Thoracic aorta (tissue), 2 donors: ENCODE measurements at regions not wholly inside any gene's neighbourhood (a gene's known extent, or its start where the extent isn't known, plus 50 kb on each side); places are given as distances from the start of the nearest gene placed in this dataset.

Experiments
- ATAC-seq: fragments of 150-250 bp; one replicate; pipeline ENCODE4 v1.8.0; 2017; ENCODE audit warnings: low read depth; ENCODE audit not compliant: insufficient number of reproducible peaks, low FRiP score
- DNase-seq: peaks from one replicate; pipeline ENCODE4 v3.0.0-alpha.2; 2020; ENCODE audit warnings: low spot score
- H3K27ac ChIP-seq, 2 donors: fragments of 200-600 bp; sonication (generic); 1 replicate in 1 of 2; 2 replicates in 1 of 2; pipeline ENCODE4 v1.5.1; 2016; ENCODE audit warnings: mild to moderate bottlenecking in 2 of 2, moderate library complexity in 2 of 2
- H3K27me3 ChIP-seq: fragments of 200-600 bp; sonication (generic); replicated peaks from 2 replicates; pipeline ENCODE4 v1.6.0; 2016; ENCODE audit warnings: mild to moderate bottlenecking; ENCODE audit not compliant: insufficient read depth
- H3K36me3 ChIP-seq: fragments of 200-600 bp; sonication (generic); one replicate; pipeline ENCODE4 v1.5.1; 2016
- H3K4me1 ChIP-seq, 2 donors: fragments of 200-600 bp; sonication (generic); 1 replicate in 1 of 2; 2 replicates in 1 of 2; pipeline versions ENCODE4 v1.5.1 to v1.6.0; 2016; ENCODE audit warnings: low read depth in 2 of 2, mild to moderate bottlenecking in 1 of 2; ENCODE audit not compliant: control insufficient read depth in 1 of 2
- H3K4me3 ChIP-seq: fragments of 200-600 bp; sonication (generic); 2 replicates; pipeline ENCODE4 v1.5.1; 2016; ENCODE audit warnings: mild to moderate bottlenecking
- H3K9me3 ChIP-seq: fragments of 200-600 bp; sonication (generic); 2 replicates; pipeline ENCODE4 v1.5.1; 2016
- TF ChIP-seq, protein P1 (sequence below): fragments of 200-600 bp; sonication (generic); IDR thresholded peaks from one replicate; pipeline ENCODE4 v1.5.1; 2019; ENCODE audit warnings: antibody characterized with exemption

DNA sequence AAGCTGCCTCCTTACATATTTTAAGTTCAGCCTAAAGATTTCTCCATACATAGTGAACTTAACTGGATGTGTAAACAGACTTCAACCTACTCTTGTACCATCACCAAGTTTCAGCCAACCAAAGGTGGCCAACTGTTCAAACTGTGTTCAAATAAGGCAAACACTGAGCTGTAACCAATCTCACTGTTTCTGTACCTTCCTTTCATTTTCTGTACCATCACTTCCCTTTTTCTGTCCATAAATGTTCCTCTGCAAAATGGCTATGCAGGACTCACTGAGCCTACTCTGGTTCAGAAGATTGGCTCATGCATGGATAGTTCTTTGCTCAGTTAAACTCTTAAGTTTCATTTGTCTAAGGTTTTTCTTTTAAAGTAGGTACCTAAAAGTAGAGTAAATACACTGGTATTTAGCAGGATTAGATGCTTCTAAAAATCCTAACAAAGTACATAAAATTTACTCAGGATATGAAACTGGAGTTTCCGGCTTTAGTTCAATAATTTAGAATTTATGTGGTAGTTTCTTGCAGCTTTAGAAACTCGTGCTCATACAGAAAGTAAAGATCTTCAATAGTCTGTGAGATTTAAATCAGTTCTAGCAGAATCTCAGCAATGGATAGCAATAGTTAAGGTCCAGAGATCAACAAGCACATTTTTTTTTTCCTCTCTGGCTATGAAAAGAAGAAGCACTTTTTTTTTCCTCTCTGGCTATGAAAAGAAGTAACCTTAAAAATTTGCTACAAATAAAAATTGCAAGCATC, 282.0 kb upstream of the PPFIA2 start:
- TF ChIP-seq, protein P1, sequence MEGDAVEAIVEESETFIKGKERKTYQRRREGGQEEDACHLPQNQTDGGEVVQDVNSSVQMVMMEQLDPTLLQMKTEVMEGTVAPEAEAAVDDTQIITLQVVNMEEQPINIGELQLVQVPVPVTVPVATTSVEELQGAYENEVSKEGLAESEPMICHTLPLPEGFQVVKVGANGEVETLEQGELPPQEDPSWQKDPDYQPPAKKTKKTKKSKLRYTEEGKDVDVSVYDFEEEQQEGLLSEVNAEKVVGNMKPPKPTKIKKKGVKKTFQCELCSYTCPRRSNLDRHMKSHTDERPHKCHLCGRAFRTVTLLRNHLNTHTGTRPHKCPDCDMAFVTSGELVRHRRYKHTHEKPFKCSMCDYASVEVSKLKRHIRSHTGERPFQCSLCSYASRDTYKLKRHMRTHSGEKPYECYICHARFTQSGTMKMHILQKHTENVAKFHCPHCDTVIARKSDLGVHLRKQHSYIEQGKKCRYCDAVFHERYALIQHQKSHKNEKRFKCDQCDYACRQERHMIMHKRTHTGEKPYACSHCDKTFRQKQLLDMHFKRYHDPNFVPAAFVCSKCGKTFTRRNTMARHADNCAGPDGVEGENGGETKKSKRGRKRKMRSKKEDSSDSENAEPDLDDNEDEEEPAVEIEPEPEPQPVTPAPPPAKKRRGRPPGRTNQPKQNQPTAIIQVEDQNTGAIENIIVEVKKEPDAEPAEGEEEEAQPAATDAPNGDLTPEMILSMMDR, result no peak
- no peaks in the 10 kb centered on the region for H3K36me3 ChIP-seq
- no peak overlapping the region for H3K27ac ChIP-seq
- no peaks in the 10 kb centered on the region for H3K9me3 ChIP-seq
- H3K4me1 ChIP-seq, result no peaks in the 10 kb centered on the region
- H3K27me3 ChIP-seq, result no peaks in the 10 kb centered on the region
- H3K4me3 ChIP-seq, result no peak overlapping the region
- DNase-seq (no peak), ATAC-seq (no peak)

DNA sequence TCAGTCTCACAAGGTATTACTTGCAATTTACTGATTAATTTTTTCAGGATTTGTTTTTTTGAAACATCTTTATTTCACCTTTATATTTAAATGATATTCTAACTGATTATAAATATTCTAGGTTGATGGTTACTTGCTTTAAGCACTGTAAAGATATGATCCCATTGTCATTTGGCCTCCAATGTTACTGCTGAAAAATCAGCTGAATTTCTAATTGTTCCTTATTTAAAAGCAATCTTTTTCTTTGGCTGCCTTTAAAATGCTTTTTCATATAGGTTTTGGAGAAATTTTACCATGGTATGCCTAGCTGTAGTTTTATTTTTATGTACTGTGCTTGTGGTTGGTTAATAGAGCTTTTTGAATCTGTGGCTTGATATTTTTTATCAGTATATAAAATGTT, 275.6 kb upstream of the PPFIA2 start:
- no peak for DNase-seq
- Histone ChIP-seq H3K4me3 (no peak overlapping the region), H3K9me3 (no peaks in the 10 kb centered on the region), H3K36me3 (no peaks in the 10 kb centered on the region), H3K27me3 (no peaks in the 10 kb centered on the region), H3K4me1 (no peaks in the 10 kb centered on the region), H3K27ac (no peak overlapping the region)
- TF ChIP-seq, protein P1, result no peak
- no peak for ATAC-seq

DNA sequence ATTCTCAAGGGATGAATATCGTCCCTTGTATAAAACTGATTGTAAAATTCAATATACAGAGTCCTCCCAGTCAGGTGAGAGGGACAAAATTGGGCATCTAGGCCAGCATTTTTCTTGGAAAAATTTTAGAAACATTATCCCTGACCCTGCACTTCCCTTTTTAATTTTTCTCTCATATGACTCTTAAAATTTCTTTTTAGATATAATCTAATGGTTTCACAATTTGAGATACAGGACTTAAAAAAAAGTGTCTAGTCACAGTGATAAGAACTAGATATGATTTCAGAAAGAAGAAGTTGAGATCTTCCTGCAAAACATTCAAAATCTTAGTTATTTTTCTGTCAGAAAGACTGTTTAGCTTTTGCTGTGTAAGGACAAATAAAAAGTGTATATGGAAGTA, 270.8 kb upstream of the PPFIA2 start:
- TF ChIP-seq, protein P1, result no peak
- no peaks in the 10 kb centered on the region for H3K4me1 ChIP-seq
- no peaks in the 10 kb centered on the region for H3K9me3 ChIP-seq
- no peak overlapping the region for H3K4me3 ChIP-seq
- ATAC-seq, result no peak
- no peaks in the 10 kb centered on the region for H3K36me3 ChIP-seq
- H3K27me3 ChIP-seq, result no peaks in the 10 kb centered on the region
- DNase-seq, result no peak
- no peak overlapping the region for H3K27ac ChIP-seq

DNA sequence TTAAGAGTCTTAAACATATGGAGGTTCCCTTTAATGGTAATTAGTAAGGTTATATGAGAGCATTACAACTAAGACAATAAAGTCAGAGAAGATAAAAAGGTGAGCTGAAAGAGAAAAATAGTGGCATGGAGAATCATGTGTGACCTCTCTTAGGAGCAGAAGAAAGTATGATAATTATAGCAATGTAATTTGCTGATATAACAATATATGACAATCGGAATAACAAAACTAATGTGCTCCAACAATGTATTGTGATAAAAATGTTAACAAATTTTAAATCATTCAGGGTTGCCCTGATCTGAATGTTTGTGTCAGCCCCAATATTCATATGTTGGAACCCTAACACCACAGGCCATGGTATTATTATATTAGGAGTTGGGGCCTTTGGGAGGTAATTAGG, 269.6 kb upstream of the PPFIA2 start:
- ATAC-seq (no peak), DNase-seq (no peak)
- Histone ChIP-seq H3K27me3 (no peaks in the 10 kb centered on the region), H3K9me3 (no peaks in the 10 kb centered on the region), H3K4me3 (no peak overlapping the region), H3K27ac (no peak overlapping the region), H3K36me3 (no peaks in the 10 kb centered on the region), H3K4me1 (no peaks in the 10 kb centered on the region)
- TF ChIP-seq, protein P1, result no peak

DNA sequence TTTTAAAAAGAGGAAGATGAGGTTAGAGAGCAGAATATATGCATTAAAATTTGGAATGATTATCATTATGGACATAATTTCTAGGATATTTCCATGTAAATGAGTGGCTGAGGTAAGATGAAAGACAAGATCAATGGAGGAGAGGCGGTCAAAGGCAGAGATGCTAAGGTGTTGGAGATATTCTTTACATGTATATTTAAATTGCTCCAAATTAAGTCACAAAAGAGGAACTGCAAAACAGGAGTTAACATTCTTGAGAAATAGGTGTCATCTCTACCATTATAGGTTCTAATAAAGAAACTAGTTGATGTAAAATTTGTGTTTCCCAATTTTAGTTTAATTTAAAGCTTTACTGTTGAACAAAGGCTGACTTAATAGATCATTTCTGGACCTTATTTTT, 268.5 kb upstream of the PPFIA2 start:
- Histone ChIP-seq H3K4me1 (no peaks in the 10 kb centered on the region), H3K4me3 (no peak overlapping the region), H3K27me3 (no peaks in the 10 kb centered on the region), H3K9me3 (no peaks in the 10 kb centered on the region), H3K27ac (no peak overlapping the region), H3K36me3 (no peaks in the 10 kb centered on the region)
- TF ChIP-seq, protein P1, result no peak
- ATAC-seq, result no peak
- DNase-seq, result no peak
